SK-N-SH (cell line): ENCODE measurements at regions not wholly inside any gene's neighbourhood (a gene's known extent, or its start where the extent isn't known, plus 50 kb on each side); places are given as distances from the start of the nearest gene placed in this dataset.

ENCODE experiments used
- CTCF ChIA-PET: fragments of 300-600, 350-600 bp; formaldehyde crosslinking; extraction: SDS; loops from one replicate; lab custom pipeline; 2021; lab: Yijun Ruan, JAX
- POLR2A ChIA-PET: fragments of 350-600 bp; sonication (Branson Sonifier 250); formaldehyde crosslinking; extraction: SDS; loops from one replicate; lab custom pipeline; 2020; ENCODE audit warnings: antibody characterized with exemption, inconsistent platforms; lab: Yijun Ruan, JAX
- DNase-seq: peaks from one replicate; pipeline ENCODE4 v3.0.0; 2012
- H2AFZ ChIP-seq: fragments of 200-600 bp; sonication (generic); 2 replicates; pipeline ENCODE4 v1.8.1; 2016; ENCODE audit warnings: antibody characterized with exemption, mild to moderate bottlenecking, low read depth
- H3F3A ChIP-seq: fragments of 200-600 bp; sonication (generic); replicated peaks from 2 replicates; pipeline ENCODE3; 2016; ENCODE audit warnings: antibody characterized with exemption, mild to moderate bottlenecking; ENCODE audit not compliant: insufficient read depth
- H3K27ac ChIP-seq, 2 experiments: fragments of 200-500 bp in 1 of 2; fragments of 200-600 bp in 1 of 2; sonication (Bioruptor generic) in 1 of 2; sonication (generic), shearing (Covaris generic) in 1 of 2; 2 replicates each; pipeline versions ENCODE4 v1.5.1 to v1.6.1; 2014 to 2016; ENCODE audit warnings: low read depth in 2 of 2, inconsistent platforms in 1 of 2, low read length in 1 of 2, mild to moderate bottlenecking in 1 of 2, mixed read lengths in 1 of 2
- H3K27me3 ChIP-seq: fragments of 200-600 bp; sonication (generic), shearing (Covaris generic); 2 replicates; pipeline ENCODE4 v1.6.1; 2016; ENCODE audit warnings: mixed run types; ENCODE audit not compliant: insufficient read depth
- H3K36me3 ChIP-seq, 2 experiments: fragments of 200-500 bp in 1 of 2; fragments of 200-600 bp in 1 of 2; sonication (Bioruptor generic) in 1 of 2; sonication (generic) in 1 of 2; replicated peaks in 1 of 2; 2 replicates each; pipeline versions ENCODE3 to v1.5.1; 2014 to 2016; ENCODE audit warnings: low read length in 1 of 2, mild to moderate bottlenecking in 1 of 2; ENCODE audit not compliant: insufficient read depth in 2 of 2, control insufficient read depth in 1 of 2
- H3K4me1 ChIP-seq, 2 experiments: fragments of 200-500 bp in 1 of 2; fragments of 200-600 bp in 1 of 2; sonication (Bioruptor generic) in 1 of 2; sonication (generic), shearing (Covaris generic) in 1 of 2; 2 replicates each; pipeline versions ENCODE4 v1.5.1 to v1.6.1; 2014 to 2016; ENCODE audit warnings: low read depth in 1 of 2, low read length in 1 of 2, mixed run types in 1 of 2; ENCODE audit not compliant: insufficient read depth in 2 of 2, control insufficient read depth in 1 of 2
- H3K4me2 ChIP-seq: fragments of 200-600 bp; sonication (generic), shearing (Covaris generic); 2 replicates; pipeline ENCODE4 v1.6.1; 2017; ENCODE audit warnings: mixed run types
- H3K4me3 ChIP-seq, 2 experiments: fragments of 200-500 bp in 1 of 2; fragments of 200-600 bp in 1 of 2; sonication (Bioruptor generic) in 1 of 2; sonication (generic), shearing (Covaris generic) in 1 of 2; 2 replicates each; pipeline versions ENCODE4 v1.5.1 to v1.8.1; 2014 to 2016; ENCODE audit warnings: low read depth in 2 of 2, inconsistent platforms in 1 of 2, low read length in 1 of 2, mild to moderate bottlenecking in 1 of 2, mixed read lengths in 1 of 2, moderate library complexity in 1 of 2
- H3K79me2 ChIP-seq: fragments of 200-600 bp; sonication (generic); 2 replicates; pipeline ENCODE4 v1.8.1; 2017; ENCODE audit warnings: mild to moderate bottlenecking; ENCODE audit not compliant: insufficient read depth
- H3K9ac ChIP-seq: fragments of 200-600 bp; sonication (generic); 2 replicates; pipeline ENCODE4 v1.6.1; 2017; ENCODE audit warnings: mixed run types
- H3K9me2 ChIP-seq: fragments of 200-600 bp; sonication (generic); 2 replicates; pipeline ENCODE4 v1.6.1; 2017; ENCODE audit warnings: mixed run types
- H3K9me3 ChIP-seq: fragments of 200-600 bp; sonication (generic); 2 replicates; pipeline ENCODE4 v1.6.1; 2017; ENCODE audit warnings: mixed run types, mild to moderate bottlenecking, moderate library complexity
- H4K20me1 ChIP-seq: fragments of 200-600 bp; sonication (generic); 2 replicates; pipeline ENCODE4 v1.6.1; 2017; ENCODE audit warnings: mild to moderate bottlenecking, mixed run types; ENCODE audit not compliant: insufficient read depth
- CHD2 ChIP-seq: fragments of 150-350 bp; IDR thresholded peaks from 2 replicates; pipeline ENCODE4 v1.6.1; 2018; ENCODE audit warnings: low read length; ENCODE audit not compliant: partially characterized antibody
- CTCF ChIP-seq: fragments of 200-600 bp; sonication (generic); IDR thresholded peaks from 2 replicates; pipeline ENCODE4 v1.6.1; 2017; ENCODE audit warnings: antibody characterized with exemption, mild to moderate bottlenecking, moderate library complexity
- ELF1 ChIP-seq: IDR thresholded peaks from 2 replicates; pipeline ENCODE4 v1.4.0; 2012
- FOXJ3 ChIP-seq: sonication (generic); formaldehyde crosslinking; IDR thresholded peaks from 2 replicates; pipeline ENCODE4 v1.5.1; 2020; ENCODE audit warnings: mild to moderate bottlenecking, missing genetic modification reagents
- FOXM1 ChIP-seq: IDR thresholded peaks from 2 replicates; pipeline ENCODE4 v1.4.0; 2012; ENCODE audit warnings: low read depth, mild to moderate bottlenecking
- GABPA ChIP-seq: IDR thresholded peaks from 2 replicates; pipeline ENCODE4 v1.4.0; 2012; ENCODE audit warnings: low read depth, mild to moderate bottlenecking
- IRF3 ChIP-seq: fragments of 150-350 bp; IDR thresholded peaks from 2 replicates; pipeline ENCODE4 v1.6.1; 2016; ENCODE audit warnings: mild to moderate bottlenecking, low read depth, low read length
- MAX ChIP-seq: IDR thresholded peaks from 2 replicates; pipeline ENCODE4 v1.4.0; 2012; ENCODE audit warnings: low read depth
- MEF2A ChIP-seq: IDR thresholded peaks from 2 replicates; pipeline ENCODE4 v1.4.0; 2012; ENCODE audit warnings: low read depth, borderline replicate concordance
- NFIC ChIP-seq: IDR thresholded peaks from 2 replicates; pipeline ENCODE4 v1.4.0; 2012; ENCODE audit warnings: borderline replicate concordance
- NRF1 ChIP-seq: IDR thresholded peaks from 2 replicates; pipeline ENCODE4 v1.6.1; 2012; ENCODE audit warnings: low read depth, mild to moderate bottlenecking, low read length
- PBX3 ChIP-seq: IDR thresholded peaks from 2 replicates; pipeline ENCODE4; 2012
- SIN3A ChIP-seq: IDR thresholded peaks from 2 replicates; pipeline ENCODE4 v1.6.1; 2012; ENCODE audit warnings: low read depth, mild to moderate bottlenecking, low read length, moderate library complexity, borderline replicate concordance
- TCF12 ChIP-seq: IDR thresholded peaks from 2 replicates; pipeline ENCODE4 v1.4.0; 2012
- USF1 ChIP-seq: IDR thresholded peaks from 2 replicates; pipeline ENCODE4 v1.4.0; 2012; ENCODE audit warnings: low read depth, borderline replicate concordance
- WGBS: methylation state at CpG from one replicate; pipeline ENCODE4 v1.1.6; 2017; ENCODE audit warnings: low lambda C conversion rate; 5-methylcytosine and 5-hydroxymethylcytosine counted together
- TF ChIP-seq, protein P1 (sequence below): IDR thresholded peaks from 2 replicates; pipeline ENCODE4 v1.4.0; 2012; ENCODE audit warnings: low read depth, borderline replicate concordance

DNA sequence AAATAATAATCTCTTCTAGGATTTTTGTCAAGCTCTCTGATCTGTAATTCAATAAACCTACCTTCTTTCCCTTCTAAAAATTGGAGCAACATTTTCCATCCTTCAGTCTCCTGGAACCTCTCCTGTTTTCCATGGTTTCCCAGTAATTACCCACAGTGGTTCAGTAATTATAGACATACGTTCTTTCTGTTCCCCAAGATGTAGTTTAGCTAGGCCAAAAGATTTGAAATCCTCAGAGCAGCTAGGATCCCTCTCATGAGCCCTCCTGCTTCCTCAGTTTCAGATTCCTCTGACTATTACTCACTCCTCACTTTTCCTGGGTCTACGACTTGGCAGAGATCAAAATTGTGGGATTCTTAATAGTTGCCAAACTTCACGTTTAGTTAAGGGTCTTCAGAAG lies 76.9 kb upstream of the IGSF10 start:
- 10% methylated on average over 3 of the region's 3 CpGs for WGBS
- POLR2A ChIA-PET: no interaction called here
- Histone ChIP-seq H3K4me3 (no peak overlapping the region), H3K4me2 (0 out of 2 replicates have a peak overlapping the region, but pooled peaks have one; percentile 23), H3K36me3 (no peaks in the 10 kb centered on the region), H3K27me3 (no peaks in the 10 kb centered on the region), H3K4me1 (peaks cover 0 to 15% of the 10 kb centered on the region in 2 experiments; a peak in 2 of 4 replicates), H3K9me2 (no peaks in the 10 kb centered on the region), H3K27ac (peak overlapping the region in 1 of 2 experiments; percentile 60; a peak in 2 of 4 replicates), H3F3A (peaks cover 36% of the 10 kb centered on the region), H2AFZ (no peak overlapping the region), H3K9me3 (0 out of 2 replicates have a peak, but pooled peaks cover 4% of the 10 kb centered on the region), H4K20me1 (no peaks in the 10 kb centered on the region), H3K79me2 (no peaks in the 10 kb centered on the region), H3K9ac (0 out of 2 replicates have a peak overlapping the region, but pooled peaks have one; percentile 8)
- TF ChIP-seq NFIC (peak; percentile 19; the same call in 1 of the 2 replicates), FOXJ3 (CRISPR knock-in tag) (no peak)
- DNase-seq: no peak
- CTCF ChIA-PET: no interaction called here

- POLR2A ChIA-PET: no interaction called here
- H4K20me1 ChIP-seq: no peaks in the 10 kb centered on the region
Measured at GRCh38 chr3:151526757-151527156, 65.9 kb upstream of the IGSF10 start.

GRCh38 chr3:151520105-151520504 lies 59.2 kb upstream of the IGSF10 start:
- CTCF ChIA-PET: no interaction called here
- Histone ChIP-seq H3K4me3 (no peak overlapping the region), H3K4me2 (no peak overlapping the region), H3K79me2 (no peaks in the 10 kb centered on the region), H3K9me2 (no peaks in the 10 kb centered on the region), H3K27ac (no peak overlapping the region), H4K20me1 (no peaks in the 10 kb centered on the region), H3K27me3 (no peaks in the 10 kb centered on the region), H3K36me3 (no peaks in the 10 kb centered on the region), H3K4me1 (no peaks in the 10 kb centered on the region), H2AFZ (no peak overlapping the region), H3K9me3 (no peaks in the 10 kb centered on the region), H3F3A (no peaks in the 10 kb centered on the region), H3K9ac (no peak overlapping the region)
- WGBS: 3% methylated on average over 1 of the region's 1 CpG
- POLR2A ChIA-PET: no interaction called here
- DNase-seq: no peak
- no peak for TF ChIP-seq MAX
- TF ChIP-seq PBX3: no peak
- no peak for TF ChIP-seq NFIC
- TF ChIP-seq ELF1: no peak
- TF ChIP-seq SIN3A: no peak
- TF ChIP-seq FOXM1: no peak
- TF ChIP-seq TCF12: no peak
- TF ChIP-seq GABPA: no peak
- TF ChIP-seq, protein P1, sequence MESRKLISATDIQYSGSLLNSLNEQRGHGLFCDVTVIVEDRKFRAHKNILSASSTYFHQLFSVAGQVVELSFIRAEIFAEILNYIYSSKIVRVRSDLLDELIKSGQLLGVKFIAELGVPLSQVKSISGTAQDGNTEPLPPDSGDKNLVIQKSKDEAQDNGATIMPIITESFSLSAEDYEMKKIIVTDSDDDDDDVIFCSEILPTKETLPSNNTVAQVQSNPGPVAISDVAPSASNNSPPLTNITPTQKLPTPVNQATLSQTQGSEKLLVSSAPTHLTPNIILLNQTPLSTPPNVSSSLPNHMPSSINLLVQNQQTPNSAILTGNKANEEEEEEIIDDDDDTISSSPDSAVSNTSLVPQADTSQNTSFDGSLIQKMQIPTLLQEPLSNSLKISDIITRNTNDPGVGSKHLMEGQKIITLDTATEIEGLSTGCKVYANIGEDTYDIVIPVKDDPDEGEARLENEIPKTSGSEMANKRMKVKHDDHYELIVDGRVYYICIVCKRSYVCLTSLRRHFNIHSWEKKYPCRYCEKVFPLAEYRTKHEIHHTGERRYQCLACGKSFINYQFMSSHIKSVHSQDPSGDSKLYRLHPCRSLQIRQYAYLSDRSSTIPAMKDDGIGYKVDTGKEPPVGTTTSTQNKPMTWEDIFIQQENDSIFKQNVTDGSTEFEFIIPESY: no peak
- TF ChIP-seq USF1: no peak
- TF ChIP-seq CTCF: no peak
- TF ChIP-seq FOXJ3 (CRISPR knock-in tag): no peak
- TF ChIP-seq IRF3: no peak

More at GRCh38 chr3:151526757-151527156, 65.9 kb upstream of the IGSF10 start:
- WGBS: 24% methylated on average over 2 of the region's 2 CpGs
- no peak overlapping the region for H3K4me2 ChIP-seq
- no peak for DNase-seq
- H3K9ac ChIP-seq: no peak overlapping the region
- H3K79me2 ChIP-seq: no peaks in the 10 kb centered on the region
- no peak for TF ChIP-seq TCF12
- no peak for TF ChIP-seq CHD2
- TF ChIP-seq NRF1: no peak
- TF ChIP-seq MEF2A: no peak
- TF ChIP-seq, all 33 proteins: peak for 0
- Histone ChIP-seq H3K27ac (no peak overlapping the region), H3K36me3 (no peaks in the 10 kb centered on the region), H3K4me3 (no peak overlapping the region), H2AFZ (no peak overlapping the region), H3K9me2 (no peaks in the 10 kb centered on the region), H3K9me3 (no peaks in the 10 kb centered on the region), H3K4me1 (no peaks in the 10 kb centered on the region), H3K27me3 (no peaks in the 10 kb centered on the region), H3F3A (no peaks in the 10 kb centered on the region)
- CTCF ChIA-PET: interaction anchor here (0.6 to 1.7 kb wide), 2 partner anchors 9 to 20 kb away, joined by 3 to 4 read pairs; no protein-coding TSS in a partner anchor
